ENCODE measurements at regions not wholly inside any gene's neighbourhood (a gene's known extent, or its start where the extent isn't known, plus 50 kb on each side); places are given as distances from the start of the nearest gene placed in this dataset.

GRCh38 chr11:121722431-121723245 lies 269.9 kb upstream of the SORL1-AS1 start:
- no peaks in the 10 kb centered on the region for H4K20me1 ChIP-seq (ENCODE audit: insufficient read depth)
- ChIA-PET POLR2A (no interaction called here), RAD21 (ENCODE audit: low non-redundant PET in 1 of 2, low total read pairs in 2 of 2, uncharacterized antibody in 2 of 2, unreplicated experiment in 2 of 2) (no interaction called here), CTCF (no interaction called here)
- H2AFZ ChIP-seq (ENCODE audit: low read depth, low read length, poor library complexity, severe bottlenecking): no peak overlapping the region
- no peak overlapping the region for H3K4me2 ChIP-seq (ENCODE audit: low read length)
- no peak overlapping the region for H3K9ac ChIP-seq (ENCODE audit: low read length)
- no peaks in the 10 kb centered on the region for H3K4me1 ChIP-seq (ENCODE audit: control insufficient read depth in 1 of 2, insufficient read depth in 2 of 2, low read length in 2 of 2)
- no peaks in the 10 kb centered on the region for H3K9me3 ChIP-seq (ENCODE audit: control insufficient read depth in 1 of 2, insufficient read depth in 1 of 2, low read depth in 1 of 2, low read length in 2 of 2)
- no peaks in the 10 kb centered on the region for H3K79me2 ChIP-seq (ENCODE audit: insufficient read depth, low read length)
- H3K27me3 ChIP-seq (ENCODE audit: insufficient read depth, low read length): no peaks in the 10 kb centered on the region
- BruUV-seq (replicated peaks): no TSS peak
- intact Hi-C loops (cut with micrococcal nuclease): no loop called here
- TF ChIP-seq POLR2AphosphoS5 (IDR thresholded peaks at IDR 0.05; ENCODE audit: low read depth, low read length) (no peak), CBX3 (IDR thresholded peaks at IDR 0.05; ENCODE audit: low read depth) (no peak), POLR2A (IDR thresholded peaks at IDR 0.05; ENCODE audit: borderline replicate concordance, extremely low read depth, insufficient read depth, insufficient read length) (no peak)
- TF ChIP-seq, protein P1, sequence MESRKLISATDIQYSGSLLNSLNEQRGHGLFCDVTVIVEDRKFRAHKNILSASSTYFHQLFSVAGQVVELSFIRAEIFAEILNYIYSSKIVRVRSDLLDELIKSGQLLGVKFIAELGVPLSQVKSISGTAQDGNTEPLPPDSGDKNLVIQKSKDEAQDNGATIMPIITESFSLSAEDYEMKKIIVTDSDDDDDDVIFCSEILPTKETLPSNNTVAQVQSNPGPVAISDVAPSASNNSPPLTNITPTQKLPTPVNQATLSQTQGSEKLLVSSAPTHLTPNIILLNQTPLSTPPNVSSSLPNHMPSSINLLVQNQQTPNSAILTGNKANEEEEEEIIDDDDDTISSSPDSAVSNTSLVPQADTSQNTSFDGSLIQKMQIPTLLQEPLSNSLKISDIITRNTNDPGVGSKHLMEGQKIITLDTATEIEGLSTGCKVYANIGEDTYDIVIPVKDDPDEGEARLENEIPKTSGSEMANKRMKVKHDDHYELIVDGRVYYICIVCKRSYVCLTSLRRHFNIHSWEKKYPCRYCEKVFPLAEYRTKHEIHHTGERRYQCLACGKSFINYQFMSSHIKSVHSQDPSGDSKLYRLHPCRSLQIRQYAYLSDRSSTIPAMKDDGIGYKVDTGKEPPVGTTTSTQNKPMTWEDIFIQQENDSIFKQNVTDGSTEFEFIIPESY (IDR thresholded peaks at IDR 0.05; ENCODE audit: extremely low read depth, insufficient replicate concordance, low read length): no peak
- no peak for DNase-seq (ENCODE audit: low read depth, low spot score)
- no peaks in the 10 kb centered on the region for H3K9me2 ChIP-seq (ENCODE audit: insufficient read depth)
- no peak for ATAC-seq
- H3K27ac ChIP-seq (ENCODE audit: low read depth, low read length): no peak overlapping the region
- no peaks in the 10 kb centered on the region for H3K36me3 ChIP-seq (ENCODE audit: control insufficient read depth in 1 of 2, insufficient read depth in 2 of 2, low read length in 2 of 2)
- no peak overlapping the region for H3K4me3 ChIP-seq (replicated peaks in 1 of 2; ENCODE audit: low read depth in 1 of 2, low read length in 2 of 2)

- no peak for DNase-seq (ENCODE audit: low read depth, low spot score)
- H3K79me2 ChIP-seq (ENCODE audit: insufficient read depth, low read length): no peaks in the 10 kb centered on the region
- no peaks in the 10 kb centered on the region for H3K9me3 ChIP-seq (ENCODE audit: control insufficient read depth in 1 of 2, insufficient read depth in 1 of 2, low read depth in 1 of 2, low read length in 2 of 2)
- ChIA-PET POLR2A (no interaction called here), CTCF (no interaction called here), RAD21 (ENCODE audit: low non-redundant PET in 1 of 2, low total read pairs in 2 of 2, uncharacterized antibody in 2 of 2, unreplicated experiment in 2 of 2) (no interaction called here)
- no peak for ATAC-seq
- BruUV-seq (replicated peaks): no TSS peak
- no peaks in the 10 kb centered on the region for H3K36me3 ChIP-seq (ENCODE audit: control insufficient read depth in 1 of 2, insufficient read depth in 2 of 2, low read length in 2 of 2)
- no peaks in the 10 kb centered on the region for H3K27me3 ChIP-seq (ENCODE audit: insufficient read depth, low read length)
- H3K27ac ChIP-seq (ENCODE audit: low read depth, low read length): no peak overlapping the region
- no peaks in the 10 kb centered on the region for H3K4me1 ChIP-seq (ENCODE audit: control insufficient read depth in 1 of 2, insufficient read depth in 2 of 2, low read length in 2 of 2)
- H3K9me2 ChIP-seq (ENCODE audit: insufficient read depth): no peaks in the 10 kb centered on the region
- H2AFZ ChIP-seq (ENCODE audit: low read depth, low read length, poor library complexity, severe bottlenecking): no peak overlapping the region
- H4K20me1 ChIP-seq (ENCODE audit: insufficient read depth): no peaks in the 10 kb centered on the region
- intact Hi-C loops (cut with micrococcal nuclease): no loop called here
- no peak overlapping the region for H3K4me2 ChIP-seq (ENCODE audit: low read length)
- H3K9ac ChIP-seq (ENCODE audit: low read length): no peak overlapping the region
- no peak overlapping the region for H3K4me3 ChIP-seq (replicated peaks in 1 of 2; ENCODE audit: low read depth in 1 of 2, low read length in 2 of 2)
- TF ChIP-seq EGR1 (IDR thresholded peaks at IDR 0.05; ENCODE audit: low read depth) (no peak), POLR2A (IDR thresholded peaks at IDR 0.05; ENCODE audit: borderline replicate concordance, extremely low read depth, insufficient read depth, insufficient read length) (no peak), POLR2AphosphoS5 (IDR thresholded peaks at IDR 0.05; ENCODE audit: low read depth, low read length) (no peak), EZH2phosphoT487 (IDR thresholded peaks at IDR 0.05; ENCODE audit: borderline replicate concordance) (no peak), ATF3 (IDR thresholded peaks at IDR 0.05) (no peak), YY1 (IDR thresholded peaks at IDR 0.05; ENCODE audit: extremely low read depth, insufficient replicate concordance, low read depth, low read length) (no peak), RAD21 (IDR thresholded peaks at IDR 0.05; ENCODE audit: low read depth) (no peak), JUND (IDR thresholded peaks at IDR 0.05) (no peak), SRF (IDR thresholded peaks at IDR 0.05; ENCODE audit: low read depth) (no peak), TCF7L2 (IDR thresholded peaks at IDR 0.05; ENCODE audit: borderline replicate concordance, extremely low read depth, insufficient read depth, insufficient read length) (no peak), ZFX (IDR thresholded peaks at IDR 0.05) (no peak), ZNF274 (IDR thresholded peaks at IDR 0.05; ENCODE audit: low read depth, low read length) (no peak), CBX3 (IDR thresholded peaks at IDR 0.05; ENCODE audit: low read depth) (no peak), CTCF (IDR thresholded peaks at IDR 0.05 in 2 of 3, conservative IDR thresholded peaks at IDR 0.05 in 1 of 3; ENCODE audit: borderline replicate concordance in 1 of 3, insufficient read depth in 1 of 3, low read depth in 2 of 3, low read length in 2 of 3) (no peak)
- TF ChIP-seq, protein P2, sequence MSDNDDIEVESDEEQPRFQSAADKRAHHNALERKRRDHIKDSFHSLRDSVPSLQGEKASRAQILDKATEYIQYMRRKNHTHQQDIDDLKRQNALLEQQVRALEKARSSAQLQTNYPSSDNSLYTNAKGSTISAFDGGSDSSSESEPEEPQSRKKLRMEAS (IDR thresholded peaks at IDR 0.05): no peak
Measured at GRCh38 chr11:121721961-121722360, 269.2 kb upstream of the SORL1-AS1 start.

All from HCT116 (cell line).